Panc1 (cell line): ENCODE measurements at regions not wholly inside any gene's neighbourhood (a gene's known extent, or its start where the extent isn't known, plus 50 kb on each side); places are given as distances from the start of the nearest gene placed in this dataset.

Experiments used
- POLR2AphosphoS5 ChIP-seq: IDR thresholded peaks from 2 replicates; pipeline ENCODE4 v1.6.1; 2012; ENCODE audit warnings: mild to moderate bottlenecking, low read depth, low read length, moderate library complexity
- SIN3A ChIP-seq: IDR thresholded peaks from 2 replicates; pipeline ENCODE4 v1.6.1; 2012; ENCODE audit warnings: low read depth, mild to moderate bottlenecking, low read length, moderate library complexity, borderline replicate concordance; ENCODE audit not compliant: insufficient read depth
- TCF7L2 ChIP-seq: IDR thresholded peaks from 2 replicates; pipeline ENCODE4 v1.6.1; 2011; ENCODE audit warnings: mild to moderate bottlenecking, low read depth, low read length, inconsistent platforms
- TF ChIP-seq, protein P1 (sequence below): fragments of 450-650 bp; IDR thresholded peaks from 2 replicates; pipeline ENCODE4 v1.5.1; 2017; ENCODE audit warnings: mild to moderate bottlenecking
- TF ChIP-seq, protein P2 (sequence below), 2 experiments: IDR thresholded peaks; 2 replicates each; pipeline ENCODE4 v1.6.1; 2011 to 2012; ENCODE audit warnings: low read depth in 2 of 2, control low read depth in 1 of 2, low read length in 1 of 2, mild to moderate bottlenecking in 1 of 2, moderate library complexity in 1 of 2; ENCODE audit not compliant: insufficient read depth in 1 of 2

DNA sequence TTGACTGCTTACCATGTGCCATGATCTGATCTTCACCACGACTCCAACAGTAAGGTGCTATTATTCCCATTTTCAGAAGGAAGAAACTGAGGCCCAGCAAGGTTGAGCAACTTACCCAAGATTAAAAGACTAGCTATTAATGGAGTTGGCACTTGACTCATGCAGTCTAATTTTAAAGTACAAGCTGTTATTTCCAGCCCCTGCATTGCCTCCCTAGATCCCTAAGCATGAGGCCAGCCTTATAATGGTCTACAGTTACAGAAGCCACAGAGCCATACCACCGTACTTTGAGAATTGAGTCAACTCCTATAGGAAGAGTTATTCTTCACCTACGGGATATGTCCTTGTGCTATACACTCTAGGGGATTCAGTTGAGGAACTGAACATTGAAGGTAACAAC lies 66.7 kb upstream of the RBM19 start:
- TF ChIP-seq POLR2AphosphoS5 (no peak), TCF7L2 (no peak), SIN3A (no peak)
- TF ChIP-seq, protein P1, sequence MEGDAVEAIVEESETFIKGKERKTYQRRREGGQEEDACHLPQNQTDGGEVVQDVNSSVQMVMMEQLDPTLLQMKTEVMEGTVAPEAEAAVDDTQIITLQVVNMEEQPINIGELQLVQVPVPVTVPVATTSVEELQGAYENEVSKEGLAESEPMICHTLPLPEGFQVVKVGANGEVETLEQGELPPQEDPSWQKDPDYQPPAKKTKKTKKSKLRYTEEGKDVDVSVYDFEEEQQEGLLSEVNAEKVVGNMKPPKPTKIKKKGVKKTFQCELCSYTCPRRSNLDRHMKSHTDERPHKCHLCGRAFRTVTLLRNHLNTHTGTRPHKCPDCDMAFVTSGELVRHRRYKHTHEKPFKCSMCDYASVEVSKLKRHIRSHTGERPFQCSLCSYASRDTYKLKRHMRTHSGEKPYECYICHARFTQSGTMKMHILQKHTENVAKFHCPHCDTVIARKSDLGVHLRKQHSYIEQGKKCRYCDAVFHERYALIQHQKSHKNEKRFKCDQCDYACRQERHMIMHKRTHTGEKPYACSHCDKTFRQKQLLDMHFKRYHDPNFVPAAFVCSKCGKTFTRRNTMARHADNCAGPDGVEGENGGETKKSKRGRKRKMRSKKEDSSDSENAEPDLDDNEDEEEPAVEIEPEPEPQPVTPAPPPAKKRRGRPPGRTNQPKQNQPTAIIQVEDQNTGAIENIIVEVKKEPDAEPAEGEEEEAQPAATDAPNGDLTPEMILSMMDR = no peak
- TF ChIP-seq, protein P2, sequence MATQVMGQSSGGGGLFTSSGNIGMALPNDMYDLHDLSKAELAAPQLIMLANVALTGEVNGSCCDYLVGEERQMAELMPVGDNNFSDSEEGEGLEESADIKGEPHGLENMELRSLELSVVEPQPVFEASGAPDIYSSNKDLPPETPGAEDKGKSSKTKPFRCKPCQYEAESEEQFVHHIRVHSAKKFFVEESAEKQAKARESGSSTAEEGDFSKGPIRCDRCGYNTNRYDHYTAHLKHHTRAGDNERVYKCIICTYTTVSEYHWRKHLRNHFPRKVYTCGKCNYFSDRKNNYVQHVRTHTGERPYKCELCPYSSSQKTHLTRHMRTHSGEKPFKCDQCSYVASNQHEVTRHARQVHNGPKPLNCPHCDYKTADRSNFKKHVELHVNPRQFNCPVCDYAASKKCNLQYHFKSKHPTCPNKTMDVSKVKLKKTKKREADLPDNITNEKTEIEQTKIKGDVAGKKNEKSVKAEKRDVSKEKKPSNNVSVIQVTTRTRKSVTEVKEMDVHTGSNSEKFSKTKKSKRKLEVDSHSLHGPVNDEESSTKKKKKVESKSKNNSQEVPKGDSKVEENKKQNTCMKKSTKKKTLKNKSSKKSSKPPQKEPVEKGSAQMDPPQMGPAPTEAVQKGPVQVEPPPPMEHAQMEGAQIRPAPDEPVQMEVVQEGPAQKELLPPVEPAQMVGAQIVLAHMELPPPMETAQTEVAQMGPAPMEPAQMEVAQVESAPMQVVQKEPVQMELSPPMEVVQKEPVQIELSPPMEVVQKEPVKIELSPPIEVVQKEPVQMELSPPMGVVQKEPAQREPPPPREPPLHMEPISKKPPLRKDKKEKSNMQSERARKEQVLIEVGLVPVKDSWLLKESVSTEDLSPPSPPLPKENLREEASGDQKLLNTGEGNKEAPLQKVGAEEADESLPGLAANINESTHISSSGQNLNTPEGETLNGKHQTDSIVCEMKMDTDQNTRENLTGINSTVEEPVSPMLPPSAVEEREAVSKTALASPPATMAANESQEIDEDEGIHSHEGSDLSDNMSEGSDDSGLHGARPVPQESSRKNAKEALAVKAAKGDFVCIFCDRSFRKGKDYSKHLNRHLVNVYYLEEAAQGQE (IDR thresholded peaks at IDR 0.05; ENCODE audit: insufficient read depth in 1 of 2, low read depth in 2 of 2, low read length in 1 of 2) = no peak
